ENCODE measurements at regions not wholly inside any gene's neighbourhood (a gene's known extent, or its start where the extent isn't known, plus 50 kb on each side); places are given as distances from the start of the nearest gene placed in this dataset.

DNA sequence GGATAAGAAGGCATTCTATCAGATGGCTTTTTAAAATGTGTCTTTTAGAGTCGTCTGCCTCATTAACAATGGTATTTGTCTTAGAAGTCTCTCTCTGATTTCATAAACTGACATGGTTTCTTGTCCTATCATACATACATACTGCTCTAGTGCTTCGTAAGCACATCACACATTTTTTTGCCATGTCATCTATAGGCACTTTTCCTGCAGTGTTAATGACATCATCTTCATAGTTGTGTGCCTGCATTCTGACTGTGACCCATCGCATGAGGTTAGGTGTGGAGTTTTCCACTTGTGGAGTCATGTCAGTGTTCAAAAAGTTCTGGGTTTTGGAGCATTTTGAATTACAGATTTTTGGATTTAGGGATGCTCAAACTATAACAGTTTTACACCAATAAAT lies 361.6 kb upstream of the SPOCK3 start:
- no peak for TF ChIP-seq EGR1 (IDR thresholded peaks at IDR 0.05; ENCODE audit: borderline replicate concordance, low read depth, low read length)
- TF ChIP-seq, protein P1, sequence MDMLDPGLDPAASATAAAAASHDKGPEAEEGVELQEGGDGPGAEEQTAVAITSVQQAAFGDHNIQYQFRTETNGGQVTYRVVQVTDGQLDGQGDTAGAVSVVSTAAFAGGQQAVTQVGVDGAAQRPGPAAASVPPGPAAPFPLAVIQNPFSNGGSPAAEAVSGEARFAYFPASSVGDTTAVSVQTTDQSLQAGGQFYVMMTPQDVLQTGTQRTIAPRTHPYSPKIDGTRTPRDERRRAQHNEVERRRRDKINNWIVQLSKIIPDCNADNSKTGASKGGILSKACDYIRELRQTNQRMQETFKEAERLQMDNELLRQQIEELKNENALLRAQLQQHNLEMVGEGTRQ (IDR thresholded peaks at IDR 0.05; ENCODE audit: low read length): no peak
